HPDE6-E6E7 (cell line): ENCODE measurements at regions not wholly inside any gene's neighbourhood (a gene's known extent, or its start where the extent isn't known, plus 50 kb on each side); places are given as distances from the start of the nearest gene placed in this dataset.

ENCODE experiments used
- DNase-seq: peaks from one replicate; pipeline ENCODE4 v3.0.0; 2011; ENCODE audit warnings: missing footprints; ENCODE audit errors: extremely low spot score

DNA sequence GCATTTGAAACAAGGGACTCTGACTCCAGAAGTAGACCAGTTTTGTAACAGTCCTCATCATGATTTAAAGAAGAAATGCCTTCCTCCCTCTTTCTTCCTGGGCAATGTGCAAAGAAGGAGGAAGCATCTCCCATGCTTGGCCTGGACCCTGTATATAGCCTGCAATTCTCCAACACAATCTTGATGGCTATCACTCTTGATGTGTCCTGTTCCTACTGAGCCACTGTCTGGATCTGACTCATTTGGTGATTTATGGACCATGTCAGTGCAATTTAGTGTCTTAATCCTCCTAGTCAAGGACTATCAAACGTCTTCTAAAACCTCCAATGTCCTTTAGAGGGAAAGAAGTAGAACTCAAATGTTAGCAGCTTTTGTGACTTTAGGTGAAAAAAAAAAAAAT lies 697.3 kb downstream of the TLR4 start:
- no peak for DNase-seq

GRCh38 chr9:118414676-118415075 lies 710.5 kb downstream of the TLR4 start:
- no peak for DNase-seq

DNA sequence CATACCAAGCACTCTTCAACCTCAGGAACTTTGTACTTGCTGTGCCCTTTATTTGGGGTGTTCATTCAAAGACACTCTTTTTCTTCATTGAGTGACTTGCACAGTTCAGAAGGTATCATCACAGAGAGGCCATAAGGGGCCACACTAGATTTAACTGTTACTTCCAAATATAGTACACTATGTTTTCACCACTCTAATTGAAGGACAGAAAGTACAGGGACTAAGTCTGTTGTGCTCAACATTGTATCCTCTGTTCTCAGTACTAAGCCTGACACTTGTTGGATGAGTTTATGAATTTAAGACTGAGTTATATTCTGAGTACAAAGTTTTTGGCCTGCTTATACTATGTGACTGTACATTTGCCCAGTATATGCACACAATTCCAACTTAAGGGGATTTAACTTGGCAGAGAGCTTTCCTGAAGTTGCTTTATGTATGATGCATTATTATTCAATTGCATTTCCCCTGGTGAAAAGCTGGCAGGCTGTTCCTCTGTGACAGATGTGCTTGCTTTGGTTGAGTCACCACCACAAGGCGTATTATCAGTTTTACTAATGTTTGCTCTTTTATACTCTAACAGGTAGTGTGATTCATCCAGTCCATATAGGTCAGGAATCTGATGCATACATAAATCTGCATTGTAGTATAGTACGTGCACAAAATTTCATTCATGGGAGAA lies 714.8 kb downstream of the TLR4 start:
- DNase-seq, result no peak

GRCh38 chr9:118419676-118420075 lies 715.5 kb downstream of the TLR4 start:
- no peak for DNase-seq

- no peak for DNase-seq
Observed at GRCh38 chr9:118422508-118422907, 718.3 kb downstream of the TLR4 start.

- no peak for DNase-seq
Observed at GRCh38 chr9:118423021-118423420, 718.8 kb downstream of the TLR4 start.

- DNase-seq, result no peak
Observed at GRCh38 chr9:118423721-118424120, 719.5 kb downstream of the TLR4 start.

DNA sequence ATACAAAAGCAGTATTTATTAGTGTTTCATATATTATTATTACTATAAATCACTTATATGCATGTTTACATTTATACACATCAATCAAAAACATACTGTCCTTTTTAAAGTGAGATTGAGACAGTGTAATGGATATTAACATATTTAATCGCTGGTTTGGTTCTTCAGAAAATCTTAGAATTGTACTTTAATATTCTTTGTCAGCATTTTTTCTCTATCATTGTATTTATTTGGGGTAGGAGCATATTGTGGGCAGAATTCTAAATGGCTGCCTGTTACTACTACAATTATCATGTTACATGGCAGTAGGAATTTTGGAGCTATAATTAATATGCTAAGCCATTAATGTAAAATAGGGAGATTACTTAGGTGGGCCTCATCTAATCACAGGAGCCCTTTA lies 722.6 kb downstream of the TLR4 start:
- DNase-seq, result no peak

DNA sequence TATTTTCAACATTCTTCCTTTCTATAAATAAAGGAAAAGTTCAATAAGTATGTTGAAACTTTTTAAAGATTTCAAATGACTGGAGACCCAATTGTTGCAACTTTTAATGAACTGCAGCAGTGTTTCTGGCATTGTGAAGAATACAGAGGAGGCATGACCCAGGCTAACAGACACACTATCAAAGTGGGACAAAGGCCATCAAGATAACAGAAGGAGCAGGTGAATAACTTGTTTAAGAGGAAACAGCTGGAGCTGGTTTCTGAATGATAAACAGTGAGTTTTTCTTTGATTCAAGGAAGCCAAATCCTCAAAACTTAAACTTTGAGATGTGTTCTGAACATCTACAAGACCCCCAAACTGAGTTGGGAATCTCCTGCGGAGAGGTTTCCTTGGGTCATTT lies 734.6 kb downstream of the TLR4 start:
- no peak for DNase-seq

- no peak for DNase-seq
Observed at GRCh38 chr9:118439441-118439840, 735.2 kb downstream of the TLR4 start.

GRCh38 chr9:118444403-118444802 lies 740.2 kb downstream of the TLR4 start:
- DNase-seq, result no peak

DNA sequence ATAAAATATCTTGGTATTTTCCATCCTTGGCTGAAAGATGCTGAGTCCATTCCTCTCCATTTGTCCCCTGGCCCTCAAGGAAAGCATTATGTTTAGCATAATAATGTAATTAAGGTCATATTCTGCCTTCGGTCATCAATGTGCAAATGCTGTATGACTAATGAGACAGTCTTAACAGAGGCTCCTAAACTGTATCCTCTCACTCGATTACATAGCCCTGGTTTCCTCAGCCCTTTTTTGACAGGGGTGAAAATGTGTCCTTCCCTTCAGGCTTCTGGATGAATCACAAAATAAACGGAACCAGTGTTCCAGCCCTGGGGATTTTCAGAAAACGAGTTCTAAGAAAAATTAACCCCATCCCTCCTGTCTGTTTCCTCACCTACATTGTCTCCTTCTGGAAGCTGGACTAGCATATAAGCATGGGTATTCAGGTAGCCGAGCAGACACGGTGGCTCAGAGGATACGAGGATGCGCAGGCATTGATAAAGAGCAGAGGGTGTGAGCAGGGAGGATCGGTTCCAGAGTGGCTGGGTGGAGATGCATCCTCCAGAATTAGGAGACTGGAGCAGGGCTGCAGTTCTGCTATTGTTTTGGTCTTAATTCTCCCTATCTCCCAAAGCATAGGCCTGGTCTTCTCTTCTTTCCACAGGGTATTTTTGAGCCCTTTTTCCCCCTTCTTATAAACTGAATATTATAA lies 742.9 kb downstream of the TLR4 start:
- DNase-seq, result no peak

DNA sequence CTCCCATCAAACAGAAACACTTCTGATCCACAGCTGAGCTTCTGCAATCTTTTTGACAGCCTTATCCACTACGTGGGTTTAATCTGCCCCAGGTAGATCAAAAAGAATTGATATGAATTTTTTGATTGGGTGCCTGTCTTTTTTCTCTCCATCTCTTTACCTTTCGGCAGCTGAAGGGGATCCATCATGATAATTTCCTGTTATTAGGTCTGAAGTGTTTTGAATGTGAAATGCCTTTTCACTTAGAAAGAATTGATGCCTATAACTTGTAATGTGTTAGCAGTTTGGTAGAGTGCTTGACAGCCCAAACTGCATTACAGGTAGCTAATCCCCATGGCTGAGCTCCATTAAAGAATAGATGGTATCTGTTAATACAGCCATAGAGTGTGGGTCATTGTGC lies 745.4 kb downstream of the TLR4 start:
- no peak for DNase-seq

GRCh38 chr9:118455259-118455658 lies 751.1 kb downstream of the TLR4 start:
- DNase-seq, result no peak

GRCh38 chr9:118455788-118456187 lies 751.6 kb downstream of the TLR4 start:
- DNase-seq, result no peak

- DNase-seq, result no peak
Observed at GRCh38 chr9:118457171-118458000, 753.2 kb downstream of the TLR4 start.

DNA sequence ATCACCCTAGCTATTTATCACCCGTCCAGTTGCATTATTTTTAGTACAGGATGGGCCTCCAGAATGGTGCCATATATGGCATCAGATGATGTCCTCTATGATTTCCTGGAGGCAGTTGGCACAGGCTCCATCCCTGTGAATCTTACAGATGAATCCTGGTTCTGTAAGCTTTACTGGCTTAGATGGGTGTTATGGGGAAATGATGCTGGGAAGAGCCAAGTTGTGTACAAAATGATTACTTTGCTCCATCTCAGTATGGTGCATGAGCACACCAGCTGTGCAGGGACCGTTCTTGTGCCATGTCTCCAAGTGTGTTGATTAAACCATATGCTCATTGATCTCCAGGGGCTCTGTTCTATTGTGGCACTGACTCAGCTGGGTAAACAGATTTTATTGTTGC lies 755.7 kb downstream of the TLR4 start:
- DNase-seq, result no peak

DNA sequence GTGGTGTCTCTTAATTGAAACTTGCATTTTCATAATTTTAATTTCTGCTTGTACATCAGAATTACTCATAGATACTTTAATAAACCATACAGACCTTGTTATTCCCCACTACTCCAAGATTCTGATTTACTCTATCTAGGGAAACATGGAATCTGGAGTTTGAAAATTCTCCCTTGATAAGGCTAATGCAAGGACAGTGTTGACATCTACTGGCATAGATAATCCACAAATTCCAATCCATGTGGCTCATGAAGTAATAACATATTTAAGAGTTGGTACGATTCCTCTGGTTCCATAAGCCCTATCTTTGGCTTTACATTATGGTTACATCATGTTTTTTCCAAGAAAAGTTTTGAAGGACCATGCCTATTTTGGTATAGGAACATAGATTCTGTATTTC lies 759.2 kb downstream of the TLR4 start:
- no peak for DNase-seq

- DNase-seq, result no peak
Observed at GRCh38 chr9:118473521-118473920, 769.3 kb downstream of the TLR4 start.

DNA sequence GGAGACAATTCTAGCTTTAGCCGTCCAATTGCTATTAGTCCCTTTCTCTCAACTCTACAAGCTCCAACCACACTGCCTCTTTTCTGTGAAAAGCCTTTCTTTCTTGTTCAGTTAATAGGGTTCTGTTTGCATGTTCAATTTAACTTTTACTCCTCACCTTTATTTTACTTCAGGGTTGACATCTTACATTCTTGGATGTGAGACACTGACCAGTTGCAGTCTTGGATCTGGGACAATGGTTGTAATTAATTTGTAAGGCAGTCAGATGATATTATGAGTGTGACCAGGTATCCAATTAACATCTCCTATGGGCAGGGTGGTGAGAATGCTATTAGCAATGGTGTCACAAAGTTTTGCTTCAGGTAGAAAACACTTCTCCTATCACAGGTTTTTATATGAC lies 774.5 kb downstream of the TLR4 start:
- DNase-seq, result no peak

DNA sequence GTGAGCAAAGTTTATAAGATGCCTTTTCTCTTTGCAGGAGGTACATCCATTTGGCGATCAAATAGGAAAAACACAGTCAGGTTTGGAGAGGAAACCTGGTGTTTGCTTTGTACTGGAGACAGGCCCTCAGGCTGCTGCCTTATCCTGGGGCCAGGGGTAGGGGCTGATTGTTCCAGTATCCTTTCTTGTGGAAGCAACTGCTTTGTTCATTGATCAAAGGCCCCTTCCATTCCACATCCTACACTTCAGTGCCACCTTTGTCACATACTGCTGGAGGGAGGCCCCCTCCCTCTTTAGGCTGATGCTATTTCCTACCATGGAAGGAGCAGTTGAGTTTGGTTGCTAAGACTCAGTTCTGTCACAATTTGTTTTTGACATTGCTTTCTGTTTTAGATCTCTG lies 778.1 kb downstream of the TLR4 start:
- no peak for DNase-seq

GRCh38 chr9:118483677-118484076 lies 779.5 kb downstream of the TLR4 start:
- DNase-seq, result no peak

DNA sequence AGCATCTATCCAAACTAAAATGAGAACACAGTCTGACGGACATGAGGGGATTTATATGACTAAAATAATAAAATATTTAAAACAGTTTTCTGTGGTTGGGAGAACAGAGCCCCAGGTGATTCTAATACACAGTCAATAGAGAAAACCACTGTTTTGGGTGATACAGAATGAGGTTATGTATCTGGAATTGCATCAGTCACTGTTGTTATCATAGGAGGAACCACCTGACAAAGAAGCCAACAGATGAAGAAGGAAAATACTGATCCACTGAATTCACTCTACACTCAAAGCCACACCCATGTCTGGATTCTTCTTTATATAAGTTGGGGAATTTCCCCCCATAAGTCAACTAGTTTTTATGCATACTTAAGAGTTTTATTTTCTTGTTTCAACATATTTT lies 799.0 kb downstream of the TLR4 start:
- DNase-seq, result no peak
